Sigmoid colon (tissue), 6 donors: ENCODE measurements at regions not wholly inside any gene's neighbourhood (a gene's known extent, or its start where the extent isn't known, plus 50 kb on each side); places are given as distances from the start of the nearest gene placed in this dataset.

Source experiments
- DNase-seq: peaks from one replicate; pipeline ENCODE4 v3.0.0-alpha.2; 2019
- H3K27ac ChIP-seq, 4 donors: fragments of 200-600 bp; sonication (generic); one replicate each; pipeline ENCODE4 v1.5.1; 2016 to 2019; ENCODE audit warnings: mild to moderate bottlenecking in 1 of 4
- H3K27me3 ChIP-seq, 3 donors: fragments of 200-600 bp; sonication (generic); one replicate each; pipeline ENCODE4 v1.5.1; 2019; ENCODE audit warnings: mild to moderate bottlenecking in 1 of 3
- H3K36me3 ChIP-seq, 4 donors: fragments of 200-600 bp; sonication (generic); one replicate each; pipeline ENCODE4 v1.5.1; 2016 to 2019
- H3K4me1 ChIP-seq, 4 donors: fragments of 200-600 bp; sonication (generic); one replicate each; pipeline ENCODE4 v1.5.1; 2017 to 2019
- H3K4me3 ChIP-seq, 4 donors: fragments of 200-600 bp; sonication (generic); one replicate each; pipeline ENCODE4 v1.5.1; 2017 to 2019; ENCODE audit warnings: mild to moderate bottlenecking in 2 of 4, moderate library complexity in 1 of 4
- H3K9me3 ChIP-seq, 4 donors: fragments of 200-600 bp in 3 of 4; sonication (generic) in 3 of 4; one replicate each; pipeline versions ENCODE4 v1.5.1 to v1.6.1; 2013 to 2019
- EP300 ChIP-seq, 4 donors: sonication (generic); formaldehyde crosslinking; IDR thresholded peaks; one replicate each; pipeline ENCODE4 v1.6.1; 2017; ENCODE audit warnings: antibody characterized with exemption in 4 of 4
- POLR2A ChIP-seq, 2 donors: fragments of 450-650 bp; IDR thresholded peaks; one replicate each; pipeline ENCODE4 v1.6.1; 2016; ENCODE audit warnings: antibody characterized with exemption in 2 of 2, mild to moderate bottlenecking in 2 of 2, moderate library complexity in 2 of 2
- POLR2AphosphoS5 ChIP-seq, 4 donors: sonication (generic); formaldehyde crosslinking; IDR thresholded peaks; one replicate each; pipeline ENCODE4 v1.6.1; 2017; ENCODE audit warnings: antibody characterized with exemption in 4 of 4
- WGBS, 2 donors: extraction: QIAGEN DNeasy Blood & Tissue Kit; methylation state at CpG; one replicate each; pipeline ENCODE4 v1.1.7; 2013; 5-methylcytosine and 5-hydroxymethylcytosine counted together
- intact Hi-C: fragments of 100-400 bp; cut with DNase I; formaldehyde crosslinking; loops from one replicate; pipeline ENCODE4 v1.15.1; 2023
- TF ChIP-seq, protein P1 (sequence below), 4 experiments: fragments of 450-650 bp in 3 of 4; fragments of 200-600 bp in 1 of 4; IDR thresholded peaks; one replicate each; pipeline ENCODE4 v1.5.1; 2016 to 2019; ENCODE audit warnings: antibody characterized with exemption in 4 of 4, mild to moderate bottlenecking in 3 of 4, moderate library complexity in 2 of 4
- donor health status: healthy with polysubstance abuse.
- donor health status: healthy.

DNA sequence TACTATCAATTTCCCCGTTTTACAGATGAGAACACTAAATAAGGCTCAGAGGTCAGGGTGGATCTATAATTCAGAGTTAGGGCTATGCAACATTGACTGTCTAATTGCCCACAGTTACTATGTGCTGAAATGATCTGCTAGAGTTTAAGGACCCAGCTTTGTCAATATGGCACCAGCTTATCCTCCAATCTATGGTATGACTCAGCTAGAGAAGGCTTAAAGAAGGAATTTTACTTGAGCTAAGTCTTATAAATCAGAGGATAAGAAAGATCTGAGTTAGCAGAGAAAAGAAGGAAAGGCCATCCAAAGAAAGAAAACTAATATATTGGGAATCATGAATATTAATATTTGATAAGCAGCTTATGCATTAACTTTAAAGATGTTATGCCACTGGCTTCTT, 78.1 kb downstream of the ASB9 start:
- Histone ChIP-seq H3K36me3 (no peaks in the 10 kb centered on the region), H3K4me1 (no peaks in the 10 kb centered on the region), H3K4me3 (no peak overlapping the region), H3K9me3 (no peaks in the 10 kb centered on the region), H3K27ac (no peak overlapping the region), H3K27me3 (no peaks in the 10 kb centered on the region)
- WGBS, 2 donors, result 83 to 97% methylated on average over 1 of the region's 1 CpG
- TF ChIP-seq, protein P1, sequence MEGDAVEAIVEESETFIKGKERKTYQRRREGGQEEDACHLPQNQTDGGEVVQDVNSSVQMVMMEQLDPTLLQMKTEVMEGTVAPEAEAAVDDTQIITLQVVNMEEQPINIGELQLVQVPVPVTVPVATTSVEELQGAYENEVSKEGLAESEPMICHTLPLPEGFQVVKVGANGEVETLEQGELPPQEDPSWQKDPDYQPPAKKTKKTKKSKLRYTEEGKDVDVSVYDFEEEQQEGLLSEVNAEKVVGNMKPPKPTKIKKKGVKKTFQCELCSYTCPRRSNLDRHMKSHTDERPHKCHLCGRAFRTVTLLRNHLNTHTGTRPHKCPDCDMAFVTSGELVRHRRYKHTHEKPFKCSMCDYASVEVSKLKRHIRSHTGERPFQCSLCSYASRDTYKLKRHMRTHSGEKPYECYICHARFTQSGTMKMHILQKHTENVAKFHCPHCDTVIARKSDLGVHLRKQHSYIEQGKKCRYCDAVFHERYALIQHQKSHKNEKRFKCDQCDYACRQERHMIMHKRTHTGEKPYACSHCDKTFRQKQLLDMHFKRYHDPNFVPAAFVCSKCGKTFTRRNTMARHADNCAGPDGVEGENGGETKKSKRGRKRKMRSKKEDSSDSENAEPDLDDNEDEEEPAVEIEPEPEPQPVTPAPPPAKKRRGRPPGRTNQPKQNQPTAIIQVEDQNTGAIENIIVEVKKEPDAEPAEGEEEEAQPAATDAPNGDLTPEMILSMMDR (IDR thresholded peaks at IDR 0.05), result no peak
- TF ChIP-seq POLR2A (IDR thresholded peaks at IDR 0.05), result no peak
- no peak for TF ChIP-seq POLR2AphosphoS5 (IDR thresholded peaks at IDR 0.05)
- TF ChIP-seq EP300 (IDR thresholded peaks at IDR 0.05), result no peak
- DNase-seq, result no peak
- intact Hi-C loops, result no loop called here

GRCh38 chrX:15188039-15188438, 81.8 kb downstream of the ASB9 start:
- Histone ChIP-seq H3K27ac (no peak overlapping the region), H3K36me3 (no peaks in the 10 kb centered on the region), H3K27me3 (no peaks in the 10 kb centered on the region), H3K9me3 (no peaks in the 10 kb centered on the region), H3K4me1 (no peaks in the 10 kb centered on the region), H3K4me3 (no peak overlapping the region)
- DNase-seq, result no peak
- TF ChIP-seq POLR2AphosphoS5 (IDR thresholded peaks at IDR 0.05), result no peak
- no peak for TF ChIP-seq EP300 (IDR thresholded peaks at IDR 0.05)
- no peak for TF ChIP-seq POLR2A (IDR thresholded peaks at IDR 0.05)
- TF ChIP-seq, protein P1 (IDR thresholded peaks at IDR 0.05), result no peak
- WGBS, 2 donors, result 97 to 100% methylated on average over 1 of the region's 1 CpG
- intact Hi-C loops, result no loop called here

DNA sequence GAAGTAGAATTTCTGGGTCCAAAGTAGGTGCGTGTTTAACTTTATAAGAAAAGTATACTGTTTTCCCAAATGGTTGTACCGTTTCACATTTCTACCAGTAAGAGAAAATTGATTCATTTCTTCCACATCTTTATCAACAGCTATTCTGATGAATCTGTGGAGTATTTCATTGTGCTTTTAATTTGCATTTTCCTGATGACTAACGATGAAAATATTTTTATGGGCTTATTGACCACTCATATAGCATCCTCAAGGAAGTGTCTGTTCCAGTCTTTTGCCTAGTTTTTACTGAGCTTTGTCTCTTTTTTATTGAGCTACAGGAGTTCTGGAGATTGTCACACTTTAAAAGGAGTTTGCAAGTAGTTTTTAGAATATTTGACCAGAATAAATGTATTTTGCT, 92.6 kb downstream of the ASB9 start:
- Histone ChIP-seq H3K27me3 (no peaks in the 10 kb centered on the region), H3K9me3 (no peaks in the 10 kb centered on the region), H3K27ac (no peak overlapping the region), H3K36me3 (no peaks in the 10 kb centered on the region), H3K4me3 (no peak overlapping the region), H3K4me1 (no peaks in the 10 kb centered on the region)
- no peak for TF ChIP-seq POLR2A (IDR thresholded peaks at IDR 0.05)
- no peak for TF ChIP-seq EP300 (IDR thresholded peaks at IDR 0.05)
- TF ChIP-seq, protein P1 (IDR thresholded peaks at IDR 0.05), result no peak
- no peak for TF ChIP-seq POLR2AphosphoS5 (IDR thresholded peaks at IDR 0.05)
- DNase-seq, result no peak
- intact Hi-C loops, result no loop called here
- WGBS, 2 donors, result 91 to 94% methylated on average over 3 of the region's 3 CpGs

- Histone ChIP-seq H3K4me1 (no peaks in the 10 kb centered on the region), H3K4me3 (no peak overlapping the region), H3K36me3 (no peaks in the 10 kb centered on the region), H3K9me3 (no peaks in the 10 kb centered on the region), H3K27me3 (no peaks in the 10 kb centered on the region), H3K27ac (no peak overlapping the region)
- no peak for DNase-seq
- intact Hi-C loops, result no loop called here
- WGBS, 2 donors, result 89 to 91% methylated on average over 5 of the region's 5 CpGs
- TF ChIP-seq, protein P1 (IDR thresholded peaks at IDR 0.05), result no peak
- TF ChIP-seq EP300 (IDR thresholded peaks at IDR 0.05) (no peak), POLR2AphosphoS5 (IDR thresholded peaks at IDR 0.05) (no peak), POLR2A (IDR thresholded peaks at IDR 0.05) (no peak)
Measured at GRCh38 chrX:15173411-15173810, 96.5 kb downstream of the ASB9 start.

- Histone ChIP-seq H3K36me3 (no peaks in the 10 kb centered on the region), H3K4me3 (no peak overlapping the region), H3K4me1 (no peaks in the 10 kb centered on the region), H3K27me3 (no peaks in the 10 kb centered on the region), H3K9me3 (no peaks in the 10 kb centered on the region), H3K27ac (no peak overlapping the region)
- intact Hi-C loops, result no loop called here
- 31 to 78% methylated on average over 2 of the region's 2 CpGs for WGBS, 2 donors
- DNase-seq, result no peak
- TF ChIP-seq, protein P1 (IDR thresholded peaks at IDR 0.05), result no peak
- TF ChIP-seq POLR2A (IDR thresholded peaks at IDR 0.05) (no peak), POLR2AphosphoS5 (IDR thresholded peaks at IDR 0.05) (no peak), EP300 (IDR thresholded peaks at IDR 0.05) (no peak)
Measured at GRCh38 chrX:15170927-15171326, 99.0 kb downstream of the ASB9 start.
